ENCODE measurements at regions not wholly inside any gene's neighbourhood (a gene's known extent, or its start where the extent isn't known, plus 50 kb on each side); places are given as distances from the start of the nearest gene placed in this dataset.

DNA sequence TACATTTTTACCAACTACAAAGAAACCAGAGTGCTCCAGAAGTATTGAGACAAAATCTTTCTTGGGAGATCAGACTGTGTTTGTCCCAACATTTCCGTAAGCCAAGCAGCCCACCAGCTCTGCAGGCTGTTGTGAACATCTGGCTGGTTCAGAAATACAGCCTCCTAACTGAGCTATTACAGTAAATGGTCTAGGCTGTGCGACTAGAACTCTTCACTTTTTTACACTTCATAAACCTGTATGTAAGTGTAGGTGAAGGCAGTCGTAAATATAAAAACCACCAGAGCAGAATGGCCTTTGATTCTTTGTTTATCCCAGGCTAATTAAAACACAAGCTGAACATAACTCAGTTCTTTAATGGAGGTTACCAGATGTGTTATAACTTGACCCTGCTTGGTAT is 235.3 kb downstream of the ARRDC4 start (continued):
- TF ChIP-seq, protein P1, sequence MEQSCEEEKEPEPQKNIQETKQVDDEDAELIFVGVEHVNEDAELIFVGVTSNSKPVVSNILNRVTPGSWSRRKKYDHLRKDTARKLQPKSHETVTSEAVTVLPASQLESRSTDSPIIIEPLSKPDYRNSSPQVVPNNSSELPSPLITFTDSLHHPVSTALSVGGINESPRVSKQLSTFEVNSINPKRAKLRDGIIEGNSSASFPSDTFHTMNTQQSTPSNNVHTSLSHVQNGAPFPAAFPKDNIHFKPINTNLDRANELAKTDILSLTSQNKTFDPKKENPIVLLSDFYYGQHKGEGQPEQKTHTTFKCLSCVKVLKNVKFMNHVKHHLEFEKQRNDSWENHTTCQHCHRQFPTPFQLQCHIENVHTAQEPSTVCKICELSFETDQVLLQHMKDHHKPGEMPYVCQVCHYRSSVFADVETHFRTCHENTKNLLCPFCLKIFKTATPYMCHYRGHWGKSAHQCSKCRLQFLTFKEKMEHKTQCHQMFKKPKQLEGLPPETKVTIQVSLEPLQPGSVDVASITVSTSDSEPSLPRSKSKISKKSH (CRISPR knock-in tag; IDR thresholded peaks at IDR 0.05) = no peak
- no peak for TF ChIP-seq ZNF75A (CRISPR knock-in tag; IDR thresholded peaks at IDR 0.05)
- TF ChIP-seq ZNF263 (CRISPR knock-in tag; IDR thresholded peaks at IDR 0.05; ENCODE audit: borderline replicate concordance) = no peak
- TF ChIP-seq RBFOX2 (IDR thresholded peaks at IDR 0.05; ENCODE audit: low read depth, low read length) = no peak
- TF ChIP-seq MIER1 (IDR thresholded peaks at IDR 0.05; ENCODE audit: low read depth) = no peak
- no peak for TF ChIP-seq ZNF174 (CRISPR knock-in tag; IDR thresholded peaks at IDR 0.05)
- TF ChIP-seq RBM14 (IDR thresholded peaks at IDR 0.05; ENCODE audit: borderline replicate concordance, insufficient read depth, low read depth, low read length) = no peak
- no peak for TF ChIP-seq ARNT (IDR thresholded peaks at IDR 0.05)
- TF ChIP-seq, protein P2, sequence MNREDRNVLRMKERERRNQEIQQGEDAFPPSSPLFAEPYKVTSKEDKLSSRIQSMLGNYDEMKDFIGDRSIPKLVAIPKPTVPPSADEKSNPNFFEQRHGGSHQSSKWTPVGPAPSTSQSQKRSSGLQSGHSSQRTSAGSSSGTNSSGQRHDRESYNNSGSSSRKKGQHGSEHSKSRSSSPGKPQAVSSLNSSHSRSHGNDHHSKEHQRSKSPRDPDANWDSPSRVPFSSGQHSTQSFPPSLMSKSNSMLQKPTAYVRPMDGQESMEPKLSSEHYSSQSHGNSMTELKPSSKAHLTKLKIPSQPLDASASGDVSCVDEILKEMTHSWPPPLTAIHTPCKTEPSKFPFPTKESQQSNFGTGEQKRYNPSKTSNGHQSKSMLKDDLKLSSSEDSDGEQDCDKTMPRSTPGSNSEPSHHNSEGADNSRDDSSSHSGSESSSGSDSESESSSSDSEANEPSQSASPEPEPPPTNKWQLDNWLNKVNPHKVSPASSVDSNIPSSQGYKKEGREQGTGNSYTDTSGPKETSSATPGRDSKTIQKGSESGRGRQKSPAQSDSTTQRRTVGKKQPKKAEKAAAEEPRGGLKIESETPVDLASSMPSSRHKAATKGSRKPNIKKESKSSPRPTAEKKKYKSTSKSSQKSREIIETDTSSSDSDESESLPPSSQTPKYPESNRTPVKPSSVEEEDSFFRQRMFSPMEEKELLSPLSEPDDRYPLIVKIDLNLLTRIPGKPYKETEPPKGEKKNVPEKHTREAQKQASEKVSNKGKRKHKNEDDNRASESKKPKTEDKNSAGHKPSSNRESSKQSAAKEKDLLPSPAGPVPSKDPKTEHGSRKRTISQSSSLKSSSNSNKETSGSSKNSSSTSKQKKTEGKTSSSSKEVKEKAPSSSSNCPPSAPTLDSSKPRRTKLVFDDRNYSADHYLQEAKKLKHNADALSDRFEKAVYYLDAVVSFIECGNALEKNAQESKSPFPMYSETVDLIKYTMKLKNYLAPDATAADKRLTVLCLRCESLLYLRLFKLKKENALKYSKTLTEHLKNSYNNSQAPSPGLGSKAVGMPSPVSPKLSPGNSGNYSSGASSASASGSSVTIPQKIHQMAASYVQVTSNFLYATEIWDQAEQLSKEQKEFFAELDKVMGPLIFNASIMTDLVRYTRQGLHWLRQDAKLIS (CRISPR knock-in tag; IDR thresholded peaks at IDR 0.05) = no peak
- no peak for TF ChIP-seq ARHGAP35 (IDR thresholded peaks at IDR 0.05; ENCODE audit: partially characterized antibody)
- no peak for TF ChIP-seq MEF2D (tag; conservative IDR thresholded peaks at IDR 0.05; ENCODE audit: low read depth)
- TF ChIP-seq, protein P3, sequence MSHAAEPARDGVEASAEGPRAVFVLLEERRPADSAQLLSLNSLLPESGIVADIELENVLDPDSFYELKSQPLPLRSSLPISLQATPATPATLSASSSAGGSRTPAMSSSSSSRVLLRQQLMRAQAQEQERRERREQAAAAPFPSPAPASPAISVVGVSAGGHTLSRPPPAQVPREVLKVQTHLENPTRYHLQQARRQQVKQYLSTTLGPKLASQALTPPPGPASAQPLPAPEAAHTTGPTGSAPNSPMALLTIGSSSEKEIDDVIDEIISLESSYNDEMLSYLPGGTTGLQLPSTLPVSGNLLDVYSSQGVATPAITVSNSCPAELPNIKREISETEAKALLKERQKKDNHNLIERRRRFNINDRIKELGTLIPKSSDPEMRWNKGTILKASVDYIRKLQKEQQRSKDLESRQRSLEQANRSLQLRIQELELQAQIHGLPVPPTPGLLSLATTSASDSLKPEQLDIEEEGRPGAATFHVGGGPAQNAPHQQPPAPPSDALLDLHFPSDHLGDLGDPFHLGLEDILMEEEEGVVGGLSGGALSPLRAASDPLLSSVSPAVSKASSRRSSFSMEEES (CRISPR knock-in tag; IDR thresholded peaks at IDR 0.05) = no peak
- TF ChIP-seq, protein P4, sequence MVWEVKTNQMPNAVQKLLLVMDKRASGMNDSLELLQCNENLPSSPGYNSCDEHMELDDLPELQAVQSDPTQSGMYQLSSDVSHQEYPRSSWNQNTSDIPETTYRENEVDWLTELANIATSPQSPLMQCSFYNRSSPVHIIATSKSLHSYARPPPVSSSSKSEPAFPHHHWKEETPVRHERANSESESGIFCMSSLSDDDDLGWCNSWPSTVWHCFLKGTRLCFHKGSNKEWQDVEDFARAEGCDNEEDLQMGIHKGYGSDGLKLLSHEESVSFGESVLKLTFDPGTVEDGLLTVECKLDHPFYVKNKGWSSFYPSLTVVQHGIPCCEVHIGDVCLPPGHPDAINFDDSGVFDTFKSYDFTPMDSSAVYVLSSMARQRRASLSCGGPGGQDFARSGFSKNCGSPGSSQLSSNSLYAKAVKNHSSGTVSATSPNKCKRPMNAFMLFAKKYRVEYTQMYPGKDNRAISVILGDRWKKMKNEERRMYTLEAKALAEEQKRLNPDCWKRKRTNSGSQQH (CRISPR knock-in tag; IDR thresholded peaks at IDR 0.05) = no peak
